ENCODE measurements at regions not wholly inside any gene's neighbourhood (a gene's known extent, or its start where the extent isn't known, plus 50 kb on each side); places are given as distances from the start of the nearest gene placed in this dataset.
"Not testable (repeated sequence)": the region's sequence is repeated elsewhere in the genome, so short reads cannot be mapped to it uniquely, and the experiment has no call there.

DNA sequence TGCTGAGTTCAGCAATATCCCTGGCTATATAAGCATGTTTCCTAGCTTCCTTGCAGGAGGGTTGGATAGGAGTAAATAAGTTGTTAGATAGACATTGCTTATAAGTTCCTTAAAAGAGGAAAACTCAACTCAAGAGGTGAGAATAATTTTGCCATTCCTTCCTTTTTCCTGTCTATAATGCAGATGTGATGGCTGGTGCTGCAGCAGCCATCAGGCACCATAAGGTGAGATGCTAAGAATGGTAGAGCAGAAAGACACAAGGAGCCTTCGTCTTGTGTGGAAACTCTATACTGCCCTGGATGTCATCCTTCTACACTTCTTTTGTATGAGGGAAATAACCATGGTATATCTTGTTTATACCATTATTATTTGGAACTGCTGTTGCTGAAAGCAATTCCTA lies 74.5 kb upstream of the GRK3 start:
- DNase-seq: no peak

DNA sequence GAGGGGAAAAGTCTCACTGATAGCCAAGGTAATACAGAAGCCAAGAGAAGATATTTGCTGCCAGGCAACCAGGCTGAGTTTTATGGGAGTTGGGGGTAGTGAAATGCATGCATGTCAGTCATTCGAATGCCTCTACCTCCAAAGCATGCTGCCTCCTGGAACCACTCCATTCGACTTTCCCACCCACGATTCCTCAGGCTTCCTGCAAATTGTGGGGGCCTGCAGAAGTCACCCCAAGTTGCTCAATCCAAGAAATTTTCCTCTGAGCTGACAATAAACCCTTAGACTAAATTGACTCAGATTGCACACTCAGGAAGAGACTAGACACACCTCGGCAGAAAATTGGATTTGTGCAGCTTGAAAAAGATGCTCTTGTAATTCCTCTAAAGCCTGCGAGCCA lies 73.6 kb upstream of the GRK3 start:
- no peak for DNase-seq

DNA sequence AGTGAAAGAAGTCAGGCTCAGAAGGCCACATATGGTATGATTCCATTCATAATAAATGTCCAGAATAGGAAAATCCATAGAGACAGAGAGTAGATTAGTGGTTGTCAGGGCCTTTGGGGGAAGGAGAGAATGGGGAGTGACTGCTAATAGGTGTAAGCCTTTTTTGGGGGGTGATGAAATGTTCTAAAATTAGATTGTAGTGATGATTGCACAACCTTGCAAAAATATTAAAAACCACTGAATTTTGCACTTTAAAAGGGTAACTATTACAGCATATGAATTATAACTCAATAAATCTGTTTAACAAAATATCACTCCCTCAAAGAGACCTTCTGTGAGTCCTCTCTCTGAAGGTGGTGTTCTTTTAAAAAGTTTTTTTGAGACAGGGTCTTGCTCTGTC lies 72.3 kb upstream of the GRK3 start:
- no peak for DNase-seq

DNA sequence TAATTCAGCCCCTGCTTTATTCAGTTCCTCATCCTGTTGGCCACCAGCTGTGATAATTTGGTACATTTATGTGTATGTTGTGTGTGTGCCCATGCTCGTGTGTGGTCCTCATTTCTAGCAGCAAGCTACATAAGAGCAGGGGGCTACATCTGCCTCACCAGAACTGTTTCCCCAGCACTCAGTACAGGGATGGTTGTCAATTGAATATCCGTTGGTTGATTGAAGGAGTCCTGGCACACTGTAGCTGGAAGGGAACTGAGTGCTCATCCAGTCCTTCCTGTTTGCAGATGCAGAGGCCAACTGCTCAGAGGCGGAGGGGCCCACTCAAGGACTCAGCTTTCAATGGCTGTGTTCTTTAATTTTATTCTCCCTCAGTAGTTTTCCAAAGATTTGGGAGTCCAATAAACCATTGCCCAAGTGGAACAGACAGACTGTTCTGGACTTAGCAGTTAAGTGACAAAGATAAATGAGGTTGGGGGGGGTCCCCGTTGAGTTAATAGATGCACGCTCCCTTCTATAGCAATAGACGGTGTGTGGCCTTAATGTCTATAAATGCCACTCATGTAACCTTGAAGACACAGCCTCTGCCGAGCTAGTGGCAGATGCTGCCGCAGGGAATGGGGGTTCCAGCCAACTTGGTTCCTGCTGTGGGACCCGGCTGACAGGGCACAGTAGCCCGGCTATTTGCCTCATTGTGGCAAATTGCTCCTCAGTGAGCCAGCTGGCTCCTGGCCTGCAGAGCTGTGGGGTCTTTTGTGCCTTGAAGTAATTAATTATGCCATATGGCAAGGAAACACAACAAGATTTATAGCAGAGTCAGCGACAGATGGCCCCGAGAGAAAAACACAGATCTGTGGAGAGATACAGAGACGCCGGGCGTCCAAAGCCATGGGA lies 71.4 kb upstream of the GRK3 start:
- peak in 12 of 14 donors; percentile 14 to 99 (median 69) for DNase-seq

DNA sequence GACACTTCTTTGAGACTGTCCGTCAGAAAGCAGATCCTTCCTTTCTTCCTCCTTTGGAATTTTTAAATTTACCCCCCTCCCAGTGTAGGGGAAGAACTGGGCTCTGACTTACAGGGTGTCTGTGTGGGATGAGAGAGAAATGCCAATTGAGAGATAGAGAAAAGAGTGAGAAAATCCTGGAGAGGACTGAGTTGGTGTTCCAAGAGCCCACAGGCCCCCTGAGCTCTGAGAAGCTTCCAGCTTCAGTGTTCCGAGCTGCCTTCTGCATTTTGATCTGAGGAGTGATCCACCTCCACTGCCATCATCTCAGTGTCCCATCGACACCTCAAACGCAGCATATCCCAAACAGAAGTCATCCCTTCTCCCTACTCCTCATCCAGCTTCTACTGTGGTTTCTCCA lies 70.7 kb upstream of the GRK3 start:
- peak in 1 of 14 donors; percentile 50 for DNase-seq

DNA sequence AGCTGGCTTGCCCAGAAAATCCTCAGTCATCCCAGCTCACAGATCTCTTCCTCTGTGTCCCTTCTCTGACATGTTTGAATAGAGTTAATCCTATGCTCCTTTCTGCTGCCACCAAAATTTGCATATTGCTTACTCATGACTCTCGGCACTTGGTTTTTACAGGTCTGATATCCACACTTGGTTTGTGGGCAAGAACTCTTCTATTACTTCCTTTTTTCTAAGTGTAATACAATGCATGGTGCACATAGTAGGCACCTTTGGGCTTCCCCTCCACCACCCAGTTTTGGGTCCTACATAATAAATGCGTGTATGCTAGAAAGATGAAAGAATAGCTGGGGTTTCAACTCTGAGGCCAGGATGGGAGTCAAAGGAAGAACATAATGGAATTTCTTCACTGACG lies 69.7 kb upstream of the GRK3 start:
- no peak for DNase-seq

DNA sequence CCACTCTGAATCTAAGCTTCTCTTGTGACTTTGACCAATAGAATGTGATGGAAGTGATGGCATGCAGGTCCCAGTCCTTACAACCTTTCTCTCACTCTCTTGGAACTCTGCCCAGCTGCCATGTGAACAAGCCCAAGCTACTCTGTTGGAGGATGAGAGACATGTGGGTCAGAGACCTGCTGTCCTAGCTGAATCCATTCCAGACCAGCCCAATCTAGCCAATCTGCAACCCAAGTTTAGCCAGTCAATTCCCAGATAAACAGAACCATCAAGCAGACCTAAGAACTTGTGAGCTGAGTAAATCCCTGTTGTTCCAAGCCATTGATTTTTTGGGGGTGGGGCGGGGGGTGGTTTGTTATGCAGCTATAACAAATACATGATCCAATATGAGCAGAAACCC lies 69.2 kb upstream of the GRK3 start:
- peak in 1 of 14 donors; percentile 71 for DNase-seq

DNA sequence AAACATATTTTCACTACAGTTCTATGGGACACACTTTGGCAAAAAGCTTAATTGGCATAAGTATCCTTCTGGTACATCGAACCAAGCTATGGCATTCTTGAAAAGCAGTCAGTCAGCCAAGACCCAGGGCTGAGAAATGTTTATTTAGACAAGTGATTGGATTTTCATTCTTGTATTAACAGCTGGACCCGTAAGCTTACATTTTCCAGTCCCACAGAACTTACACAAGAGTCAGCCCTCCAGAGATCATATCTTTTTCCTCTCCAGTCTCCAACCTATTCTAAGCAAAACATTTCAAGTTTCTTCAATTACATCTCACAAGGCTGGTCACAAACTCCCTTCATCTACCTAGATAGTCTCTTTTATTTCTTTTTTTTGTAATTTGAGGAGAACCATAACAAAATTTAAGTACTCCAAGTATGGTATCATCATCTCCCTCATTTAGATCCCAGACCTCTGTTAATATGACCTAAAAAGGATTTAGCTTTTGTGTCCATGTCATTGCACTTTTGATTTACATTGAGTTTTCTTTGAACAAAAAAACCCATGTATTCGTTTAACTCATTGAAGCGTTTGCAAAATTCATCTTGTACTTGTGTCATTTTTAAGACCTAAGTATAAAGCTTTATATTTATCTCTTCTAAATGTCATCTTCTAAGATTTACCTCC lies 67.9 kb upstream of the GRK3 start:
- no peak for DNase-seq

DNA sequence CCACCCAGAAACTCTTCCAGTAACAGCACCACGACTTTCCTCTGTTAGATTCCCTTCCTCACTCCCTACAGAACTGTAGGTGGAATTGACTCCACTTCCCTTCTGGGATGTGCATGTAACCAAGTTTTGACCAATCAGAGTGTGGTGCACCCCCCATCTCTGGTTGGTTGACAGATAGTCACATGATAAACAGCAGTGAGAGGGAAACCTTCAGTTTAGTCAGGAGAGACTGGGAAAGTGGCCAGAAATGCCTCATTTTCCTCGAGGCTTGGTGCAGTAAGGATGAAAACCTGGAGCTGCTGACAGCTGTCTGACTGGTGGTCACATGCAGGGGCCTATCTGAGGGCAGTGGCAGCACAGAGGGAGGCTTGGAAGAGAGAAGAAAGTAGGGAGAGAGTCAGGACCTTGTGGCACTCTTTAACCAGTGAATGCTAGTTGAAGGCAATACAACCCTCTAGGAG lies 67.3 kb upstream of the GRK3 start:
- DNase-seq: no peak

DNA sequence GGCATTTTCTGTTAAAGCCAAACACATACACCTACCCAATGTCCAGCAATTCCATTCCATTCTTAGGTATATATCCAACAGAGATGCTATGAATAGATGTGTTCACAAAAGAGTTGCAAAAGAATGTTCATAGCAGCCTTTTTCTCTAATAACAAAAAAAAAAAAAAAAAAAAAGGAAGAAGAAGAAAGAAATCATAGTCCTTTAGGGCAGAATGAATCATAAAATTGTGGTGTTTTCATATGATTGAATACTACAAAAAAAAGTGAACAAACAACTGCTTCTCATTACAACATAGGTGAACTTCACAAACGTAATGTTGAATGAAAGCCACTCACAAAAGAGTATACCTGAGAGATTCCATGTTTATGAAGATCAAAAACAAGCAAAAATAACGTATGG lies 66.8 kb upstream of the GRK3 start:
- no peak for DNase-seq

DNA sequence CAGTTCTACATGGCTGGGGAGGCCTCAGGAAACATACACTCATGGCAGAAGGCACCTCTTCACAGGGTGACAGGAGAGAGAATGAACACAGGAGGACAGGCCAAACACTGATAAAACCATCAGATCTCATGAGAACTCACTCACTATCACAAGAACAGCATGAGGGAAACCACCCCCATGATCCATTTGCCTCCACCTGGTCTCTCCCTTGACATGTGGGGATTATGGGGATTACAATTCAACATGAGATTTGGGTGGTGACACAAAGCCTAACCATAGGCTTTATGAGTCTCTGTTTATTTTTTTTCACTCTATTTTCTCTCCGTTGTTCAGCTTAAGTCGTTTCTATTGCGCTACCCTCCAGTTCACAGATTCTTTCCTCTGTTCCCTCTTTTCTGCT lies 63.8 kb upstream of the GRK3 start:
- not testable (repeated sequence) for DNase-seq

DNA sequence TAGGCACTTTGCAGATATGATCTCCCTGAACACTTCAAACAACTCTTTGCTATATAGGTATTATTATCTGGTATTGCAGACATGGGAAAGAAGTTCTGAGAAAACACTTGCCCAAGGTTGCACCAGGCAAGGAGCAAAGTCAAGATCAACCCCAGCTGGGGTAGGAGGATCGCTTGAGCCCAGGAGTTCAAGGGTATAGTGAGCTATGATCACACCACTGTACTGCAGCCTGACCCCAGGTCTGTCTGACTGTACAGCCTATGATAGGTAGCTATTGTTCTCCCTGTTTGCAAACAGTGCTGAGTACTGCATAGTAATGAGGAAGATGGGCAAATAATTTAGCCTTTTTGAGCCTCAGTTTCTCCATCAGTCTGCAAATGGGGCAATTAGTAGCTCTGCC lies 60.5 kb upstream of the GRK3 start:
- not testable (repeated sequence) for DNase-seq

DNA sequence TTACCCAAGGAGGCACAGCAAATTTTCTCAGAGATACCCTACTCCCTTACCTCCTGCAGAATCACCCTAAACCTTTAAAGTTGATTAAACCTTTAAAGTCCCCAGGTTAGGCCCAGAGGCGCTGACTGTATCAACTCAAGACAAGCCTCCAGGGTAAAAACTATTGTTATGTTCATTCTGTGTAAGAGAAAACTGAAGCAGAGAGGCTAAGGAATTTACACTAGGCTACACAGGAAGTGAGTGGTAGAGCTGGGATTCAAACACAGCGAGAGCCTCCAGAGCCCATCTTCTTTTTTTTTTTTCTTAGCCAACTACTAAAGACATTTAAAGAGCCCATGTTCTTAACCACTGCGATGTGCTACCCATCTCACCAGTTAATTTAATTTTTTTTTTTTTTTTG lies 56.3 kb upstream of the GRK3 start:
- no peak for DNase-seq

DNA sequence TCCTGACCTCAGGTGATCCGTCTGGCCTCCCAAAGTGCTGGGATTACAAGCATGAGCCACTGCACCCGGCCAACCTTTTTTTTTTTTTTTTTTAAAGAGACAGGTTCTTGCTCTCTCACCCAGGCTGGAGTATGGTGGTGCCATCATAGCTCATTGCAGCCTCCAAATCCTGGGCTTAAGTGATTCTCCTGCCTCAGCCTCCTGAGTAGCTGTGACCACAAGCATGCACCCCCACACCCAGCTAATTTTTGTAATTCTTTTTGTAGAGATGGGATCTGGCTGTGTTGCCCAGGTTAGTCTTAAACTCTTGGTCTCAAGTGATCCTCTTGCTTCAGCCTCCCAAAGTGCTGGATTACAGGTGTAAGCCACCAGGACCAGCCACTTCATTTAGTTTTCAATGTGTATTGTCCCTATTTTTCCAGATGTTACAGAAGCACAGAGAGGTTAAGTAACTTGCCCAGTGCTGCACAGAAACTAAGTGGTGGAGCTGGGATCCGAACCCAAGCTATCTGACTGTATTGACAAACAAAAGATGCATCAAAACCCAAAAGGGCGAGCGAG lies 55.6 kb upstream of the GRK3 start:
- no peak for DNase-seq

DNA sequence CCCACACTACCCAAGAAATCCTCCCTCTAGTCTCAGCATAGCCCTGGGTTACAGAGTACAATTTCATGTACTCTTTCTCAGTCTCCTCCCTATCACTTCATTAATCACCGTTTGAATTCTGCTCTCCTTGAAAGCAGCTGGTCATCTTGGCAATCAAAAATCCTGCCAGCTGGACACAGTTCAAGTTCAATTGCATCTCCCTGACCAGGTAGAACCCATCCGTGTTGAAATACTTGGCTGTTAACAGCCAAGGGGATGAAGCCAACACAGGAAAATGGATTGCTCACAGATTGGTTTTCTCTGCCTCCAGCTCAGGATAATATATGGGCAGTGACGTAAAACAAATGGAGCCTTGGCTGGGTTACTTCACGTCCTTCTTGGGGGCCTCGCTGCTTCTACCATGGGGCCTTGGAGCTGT lies 55.1 kb upstream of the GRK3 start:
- no peak for DNase-seq

DNA sequence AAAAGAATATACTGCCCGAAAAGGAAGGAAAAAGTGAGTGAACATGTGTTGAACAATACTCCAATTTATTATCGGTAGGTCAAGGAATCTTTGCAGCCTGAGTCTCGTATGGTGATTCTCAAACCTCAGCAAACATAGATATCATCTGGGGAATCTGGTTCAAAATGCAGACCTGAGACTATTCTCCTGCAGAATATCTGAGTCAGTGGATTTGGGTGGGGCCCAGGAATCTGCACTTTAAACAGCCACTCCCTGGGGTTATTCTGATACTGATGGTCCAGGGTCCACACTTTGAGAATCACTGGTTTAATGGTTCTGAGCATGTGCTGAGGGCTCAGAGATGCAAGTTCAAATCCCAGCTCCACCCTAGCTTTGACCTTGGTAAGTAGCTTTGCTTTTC lies 53.6 kb upstream of the GRK3 start:
- no peak for DNase-seq

DNA sequence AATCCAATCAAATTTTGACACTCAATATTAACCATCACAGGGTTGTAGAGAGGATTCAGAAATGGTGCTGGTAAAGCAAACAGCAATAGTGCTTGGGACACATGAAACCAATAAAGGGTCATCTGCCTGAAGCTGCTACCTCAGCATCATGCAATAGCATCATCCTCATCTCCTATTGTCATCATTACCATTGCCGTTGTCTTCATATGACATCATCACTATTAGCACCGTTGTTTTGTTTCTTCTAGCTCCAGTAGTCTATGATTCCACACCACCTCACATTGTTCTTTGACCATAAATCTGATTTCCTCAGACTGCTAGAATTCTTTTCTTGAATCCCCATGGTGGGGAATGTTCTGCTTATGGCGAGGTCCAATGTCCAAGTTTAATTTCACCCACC lies 52.8 kb upstream of the GRK3 start:
- no peak for DNase-seq

DNA sequence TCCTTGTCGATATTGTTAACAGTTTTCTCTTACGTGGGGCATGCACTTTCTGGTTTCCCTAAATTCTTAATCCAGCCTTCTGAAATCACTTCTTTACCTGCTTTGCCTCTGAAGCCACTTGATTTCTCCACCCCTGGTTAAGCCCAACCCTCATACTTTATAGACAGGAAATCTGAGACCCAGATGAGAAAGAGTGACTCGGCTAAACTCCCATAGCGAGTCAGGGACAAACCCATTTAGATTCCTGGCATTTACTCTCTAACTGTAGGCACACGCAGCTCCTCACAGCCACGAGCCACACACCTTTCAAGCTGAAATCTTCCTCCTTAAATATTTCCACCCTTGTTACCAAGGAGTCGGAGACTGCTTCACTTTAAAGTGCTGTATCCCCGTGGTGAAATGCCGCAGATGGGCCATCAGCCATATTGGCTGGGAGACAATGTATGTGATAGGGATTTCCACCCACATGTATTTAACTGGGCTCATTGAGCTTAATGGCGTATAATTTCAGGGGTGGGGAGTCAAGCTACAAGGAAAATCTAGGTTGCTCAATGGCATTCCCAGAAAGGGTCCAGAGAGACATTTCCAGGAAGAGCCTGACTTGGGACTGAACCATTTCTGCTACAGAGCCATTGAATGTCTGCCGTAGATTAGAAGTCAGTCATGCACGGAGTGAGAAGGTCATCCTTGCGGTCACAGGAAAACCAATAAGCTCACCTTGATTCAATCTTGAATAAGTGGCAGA lies 49.9 kb upstream of the GRK3 start:
- DNase-seq: no peak

Data from C1 segment of cervical spinal cord (tissue), 14 donors.